ENCODE measurements at regions not wholly inside any gene's neighbourhood (a gene's known extent, or its start where the extent isn't known, plus 50 kb on each side); places are given as distances from the start of the nearest gene placed in this dataset.
A peak's percentile ranks its signal among the peaks of the same experiment; 100 is the strongest.
"Not testable (repeated sequence)": the region's sequence is repeated elsewhere in the genome, so short reads cannot be mapped to it uniquely, and the experiment has no call there.

DNA sequence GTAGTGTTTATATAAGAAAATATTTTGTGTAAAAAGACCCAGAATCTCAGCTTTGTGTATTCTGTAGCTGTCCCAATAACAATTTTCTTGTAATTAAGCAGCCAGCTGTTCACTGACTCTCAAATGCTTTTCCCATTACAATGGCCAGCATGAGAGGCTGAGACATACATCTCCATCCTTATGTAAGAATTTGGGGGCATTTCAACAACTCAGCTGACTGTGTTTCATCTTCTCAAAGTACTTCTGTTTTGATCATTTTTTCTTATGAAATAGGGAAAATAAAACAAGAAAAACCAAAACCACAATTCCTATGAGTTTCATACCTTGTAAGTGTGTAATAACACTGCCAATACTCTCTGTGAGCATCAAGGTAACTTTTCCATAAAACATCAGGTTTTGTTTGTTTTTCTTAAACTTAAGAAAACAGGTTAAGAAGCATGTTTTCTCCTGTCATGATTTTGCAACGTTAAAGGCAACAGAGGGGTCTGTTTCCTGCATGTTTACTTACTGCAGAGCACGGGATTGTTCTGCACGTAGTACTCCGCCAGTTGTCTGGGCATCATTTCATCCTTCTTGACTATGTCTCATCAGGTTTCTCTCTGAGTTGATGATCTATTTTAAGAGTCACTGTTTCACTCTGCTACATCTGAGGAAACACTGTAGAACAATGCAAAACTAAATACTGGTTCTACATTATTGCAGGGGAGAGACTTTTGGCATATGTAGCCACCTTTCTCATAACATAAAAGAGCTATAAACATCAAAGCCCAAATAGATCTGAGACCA, 62.9 kb upstream of the CYRIA start:
- Histone ChIP-seq H3K27me3 (ENCODE audit: control insufficient read depth in 3 of 3, insufficient read depth in 3 of 3, low read length in 3 of 3) (no peaks in the 10 kb centered on the region), H3K4me3 (ENCODE audit: low read length in 3 of 3) (no peak overlapping the region), H3K36me3 (ENCODE audit: control insufficient read depth in 3 of 3, insufficient read depth in 3 of 3, low read length in 3 of 3) (no peaks in the 10 kb centered on the region), H3K4me1 (ENCODE audit: control insufficient read depth in 3 of 3, insufficient read depth in 3 of 3, low read length in 3 of 3) (peaks cover 3 to 6% (median 4%) of the 10 kb centered on the region in 3 donors), H3K27ac (ENCODE audit: low read depth, low read length) (no peak overlapping the region), H3K9ac (ENCODE audit: low read depth in 1 of 3, low read length in 3 of 3) (peak overlapping the region in 2 of 3 donors; percentile 8 to 10), H3K9me3 (ENCODE audit: control insufficient read depth in 3 of 3, low read length in 3 of 3) (no peaks in the 10 kb centered on the region)

DNA sequence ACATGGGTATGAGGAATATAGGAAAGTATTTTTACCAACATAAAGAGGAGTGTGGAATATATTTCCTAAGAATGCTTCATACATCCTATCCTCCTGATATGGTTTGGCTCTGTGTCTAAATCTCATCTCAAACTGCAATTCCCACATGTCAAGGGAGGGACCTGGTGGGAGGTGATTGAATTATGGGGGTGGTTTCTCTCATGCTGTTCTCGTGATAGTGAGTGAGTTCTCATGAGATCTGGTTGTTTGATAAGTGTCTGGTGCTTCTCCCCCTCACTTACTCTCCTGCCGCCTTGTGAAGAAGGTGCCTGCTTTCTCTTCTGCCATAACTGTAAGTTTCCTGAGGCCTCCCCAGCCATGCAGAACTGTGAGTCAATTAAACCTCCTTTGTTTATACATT, 62.2 kb upstream of the CYRIA start:
- H3K36me3 ChIP-seq (ENCODE audit: control insufficient read depth in 3 of 3, insufficient read depth in 3 of 3, low read length in 3 of 3); H3K27ac ChIP-seq (ENCODE audit: low read depth, low read length); H3K9ac ChIP-seq (ENCODE audit: low read depth in 1 of 3, low read length in 3 of 3); H3K27me3 ChIP-seq (ENCODE audit: control insufficient read depth in 3 of 3, insufficient read depth in 3 of 3, low read length in 3 of 3); H3K4me3 ChIP-seq (ENCODE audit: low read length in 3 of 3); H3K4me1 ChIP-seq (ENCODE audit: control insufficient read depth in 3 of 3, insufficient read depth in 3 of 3, low read length in 3 of 3); H3K9me3 ChIP-seq (ENCODE audit: control insufficient read depth in 3 of 3, low read length in 3 of 3): not testable (repeated sequence)

DNA sequence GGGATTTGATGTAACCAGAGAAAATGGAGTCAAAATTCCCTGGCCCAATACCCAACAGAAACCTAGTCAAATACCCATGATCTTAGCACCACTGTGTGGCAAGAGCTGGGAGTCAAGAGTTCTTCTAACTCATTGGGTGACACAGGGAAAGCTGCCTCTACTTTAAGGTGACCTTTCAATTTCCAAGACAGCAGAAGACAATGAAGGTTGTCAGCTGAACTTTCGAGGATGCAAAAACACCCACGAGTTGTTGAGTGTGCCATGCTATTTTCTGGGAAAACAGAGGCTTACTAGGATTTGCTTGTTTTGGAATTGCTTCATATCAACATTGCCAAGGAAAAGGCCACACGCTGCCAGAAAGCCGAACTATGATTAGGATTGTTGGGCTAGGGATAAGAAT, 61.6 kb upstream of the CYRIA start:
- H3K36me3 ChIP-seq (ENCODE audit: control insufficient read depth in 3 of 3, insufficient read depth in 3 of 3, low read length in 3 of 3), result no peaks in the 10 kb centered on the region

DNA sequence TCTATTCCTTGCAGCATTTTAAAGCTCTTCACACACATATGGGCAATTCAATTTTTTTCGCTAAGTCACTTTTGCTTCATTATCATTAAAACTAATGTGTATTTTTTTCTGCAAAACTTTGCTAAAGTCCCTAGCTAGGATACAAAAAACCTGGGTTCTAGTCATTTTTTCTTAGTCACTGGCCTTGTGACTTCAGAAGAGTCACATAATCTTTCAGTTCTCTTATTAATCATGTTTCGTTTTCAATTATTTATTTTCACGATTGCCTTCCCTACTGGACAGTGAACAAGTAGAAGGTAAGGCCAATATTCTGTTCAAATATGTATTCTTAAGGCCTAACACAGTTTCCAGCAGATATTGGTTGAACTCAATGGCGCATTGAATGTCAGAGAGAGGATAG, 60.9 kb upstream of the CYRIA start:
- no peak overlapping the region for H3K27ac ChIP-seq (ENCODE audit: low read depth, low read length)
- H3K36me3 ChIP-seq (ENCODE audit: control insufficient read depth in 3 of 3, insufficient read depth in 3 of 3, low read length in 3 of 3), result no peaks in the 10 kb centered on the region
- H3K4me3 ChIP-seq (ENCODE audit: low read length in 3 of 3), result no peak overlapping the region
- H3K4me1 ChIP-seq (ENCODE audit: control insufficient read depth in 3 of 3, insufficient read depth in 3 of 3, low read length in 3 of 3), result peaks cover 3 to 6% (median 4%) of the 10 kb centered on the region in 3 donors
- no peak overlapping the region for H3K9ac ChIP-seq (ENCODE audit: low read depth in 1 of 3, low read length in 3 of 3)
- no peaks in the 10 kb centered on the region for H3K27me3 ChIP-seq (ENCODE audit: control insufficient read depth in 3 of 3, insufficient read depth in 3 of 3, low read length in 3 of 3)
- H3K9me3 ChIP-seq (ENCODE audit: control insufficient read depth in 3 of 3, low read length in 3 of 3), result no peaks in the 10 kb centered on the region

More for the DNA sequence above, 61.6 kb upstream of the CYRIA start:
- Histone ChIP-seq H3K27ac (ENCODE audit: low read depth, low read length) (no peak overlapping the region), H3K4me3 (ENCODE audit: low read length in 3 of 3) (no peak overlapping the region), H3K9me3 (ENCODE audit: control insufficient read depth in 3 of 3, low read length in 3 of 3) (no peaks in the 10 kb centered on the region), H3K27me3 (ENCODE audit: control insufficient read depth in 3 of 3, insufficient read depth in 3 of 3, low read length in 3 of 3) (no peaks in the 10 kb centered on the region), H3K4me1 (ENCODE audit: control insufficient read depth in 3 of 3, insufficient read depth in 3 of 3, low read length in 3 of 3) (peaks cover 3 to 6% (median 4%) of the 10 kb centered on the region in 3 donors), H3K9ac (ENCODE audit: low read depth in 1 of 3, low read length in 3 of 3) (no peak overlapping the region)

DNA sequence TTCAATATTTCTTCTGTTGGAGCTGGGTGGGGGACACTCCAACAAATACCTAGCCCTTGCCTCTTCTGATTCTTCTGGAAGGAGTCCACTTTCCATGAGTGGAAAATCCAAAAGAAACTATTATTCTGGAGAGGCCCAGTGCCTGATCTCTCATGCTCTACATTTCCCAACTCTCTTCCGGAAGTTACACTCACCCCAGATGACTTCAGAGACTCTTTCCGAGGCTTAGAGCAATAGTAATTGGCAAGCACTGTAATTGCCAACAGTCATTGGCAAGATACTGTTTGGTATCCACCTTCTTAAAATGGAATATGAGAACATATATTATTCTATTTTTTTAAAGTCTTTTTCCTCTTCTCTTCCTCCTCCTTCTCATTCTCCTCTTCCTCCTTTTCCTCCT, 60.5 kb upstream of the CYRIA start:
- Histone ChIP-seq H3K9ac (ENCODE audit: low read depth in 1 of 3, low read length in 3 of 3) (no peak overlapping the region), H3K27ac (ENCODE audit: low read depth, low read length) (no peak overlapping the region), H3K4me1 (ENCODE audit: control insufficient read depth in 3 of 3, insufficient read depth in 3 of 3, low read length in 3 of 3) (peaks cover 3 to 6% (median 4%) of the 10 kb centered on the region in 3 donors), H3K27me3 (ENCODE audit: control insufficient read depth in 3 of 3, insufficient read depth in 3 of 3, low read length in 3 of 3) (peaks cover 0 to 2% (median 0%) of the 10 kb centered on the region in 3 donors), H3K9me3 (ENCODE audit: control insufficient read depth in 3 of 3, low read length in 3 of 3) (no peaks in the 10 kb centered on the region), H3K4me3 (ENCODE audit: low read length in 3 of 3) (no peak overlapping the region), H3K36me3 (ENCODE audit: control insufficient read depth in 3 of 3, insufficient read depth in 3 of 3, low read length in 3 of 3) (no peaks in the 10 kb centered on the region)

DNA sequence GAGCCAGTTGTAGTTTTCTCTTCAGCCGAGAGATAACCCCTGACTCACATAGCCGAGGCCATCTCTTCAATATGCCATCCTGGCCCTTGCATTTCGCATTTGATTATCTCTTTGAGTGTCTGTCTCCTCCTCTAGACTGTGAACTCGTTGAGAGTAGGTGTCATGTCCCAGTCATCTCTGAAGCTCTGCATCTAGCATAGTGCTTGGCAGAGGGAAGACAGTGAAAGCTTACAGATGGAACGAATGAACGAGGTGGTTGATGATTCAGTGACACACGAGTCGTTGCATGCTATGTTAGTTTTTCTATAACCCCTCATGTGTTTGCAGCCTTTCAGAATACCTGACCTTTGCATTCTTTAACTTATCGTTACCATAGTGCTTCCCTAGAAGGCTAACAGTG, 59.9 kb upstream of the CYRIA start:
- Histone ChIP-seq H3K9me3 (ENCODE audit: control insufficient read depth in 3 of 3, low read length in 3 of 3) (no peaks in the 10 kb centered on the region), H3K4me3 (ENCODE audit: low read length in 3 of 3) (no peak overlapping the region), H3K4me1 (ENCODE audit: control insufficient read depth in 3 of 3, insufficient read depth in 3 of 3, low read length in 3 of 3) (peaks cover 3 to 6% (median 4%) of the 10 kb centered on the region in 3 donors), H3K9ac (ENCODE audit: low read depth in 1 of 3, low read length in 3 of 3) (no peak overlapping the region), H3K27ac (ENCODE audit: low read depth, low read length) (no peak overlapping the region), H3K27me3 (ENCODE audit: control insufficient read depth in 3 of 3, insufficient read depth in 3 of 3, low read length in 3 of 3) (peaks cover 0 to 2% (median 0%) of the 10 kb centered on the region in 3 donors), H3K36me3 (ENCODE audit: control insufficient read depth in 3 of 3, insufficient read depth in 3 of 3, low read length in 3 of 3) (no peaks in the 10 kb centered on the region)

DNA sequence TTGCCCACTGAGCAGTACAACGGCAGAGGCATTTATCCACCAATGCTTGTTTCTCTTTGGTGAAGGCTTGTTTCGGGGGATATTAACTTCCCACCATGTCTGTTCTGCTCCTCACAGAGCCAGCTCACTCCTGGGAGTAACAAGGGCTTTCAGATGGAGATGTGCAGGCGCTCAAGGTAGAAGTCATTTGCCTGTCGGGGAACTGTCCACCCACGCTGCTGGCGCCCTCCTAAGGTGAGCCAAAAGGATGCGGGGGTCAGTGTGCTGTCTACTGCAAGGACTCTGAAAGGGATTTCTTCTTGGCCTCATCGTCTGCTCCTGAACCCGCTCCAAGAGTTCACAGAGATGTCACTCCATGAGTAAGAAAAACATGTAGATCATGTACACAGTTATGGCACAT, 57.0 kb upstream of the CYRIA start:
- Histone ChIP-seq H3K27ac (ENCODE audit: low read depth, low read length) (no peak overlapping the region), H3K4me3 (ENCODE audit: low read length in 3 of 3) (no peak overlapping the region), H3K27me3 (ENCODE audit: control insufficient read depth in 3 of 3, insufficient read depth in 3 of 3, low read length in 3 of 3) (peaks cover 0 to 2% (median 0%) of the 10 kb centered on the region in 3 donors), H3K4me1 (ENCODE audit: control insufficient read depth in 3 of 3, insufficient read depth in 3 of 3, low read length in 3 of 3) (peaks cover 4 to 8% (median 5%) of the 10 kb centered on the region in 3 donors), H3K9ac (ENCODE audit: low read depth in 1 of 3, low read length in 3 of 3) (no peak overlapping the region), H3K36me3 (ENCODE audit: control insufficient read depth in 3 of 3, insufficient read depth in 3 of 3, low read length in 3 of 3) (no peaks in the 10 kb centered on the region), H3K9me3 (ENCODE audit: control insufficient read depth in 3 of 3, low read length in 3 of 3) (no peaks in the 10 kb centered on the region)

DNA sequence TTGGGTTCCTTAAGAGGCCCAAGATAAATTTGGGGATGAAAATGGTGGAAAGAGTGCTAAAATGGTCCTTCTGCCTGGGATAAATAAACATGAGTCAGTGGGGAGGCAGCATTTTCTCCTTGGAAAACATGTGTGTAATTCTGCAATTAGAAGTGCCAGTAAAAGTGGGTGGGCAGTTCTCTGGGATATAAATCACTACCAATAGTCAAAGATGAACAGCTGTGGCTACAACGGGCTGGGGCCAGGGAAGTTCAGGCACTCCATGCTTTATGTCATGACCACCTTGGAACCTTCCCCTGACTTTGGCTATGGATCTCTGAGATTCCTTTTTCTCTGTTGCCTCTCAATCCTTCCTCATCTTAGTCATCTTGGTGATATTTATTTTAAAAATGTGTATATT, 56.5 kb upstream of the CYRIA start:
- Histone ChIP-seq H3K9me3 (ENCODE audit: control insufficient read depth in 3 of 3, low read length in 3 of 3) (no peaks in the 10 kb centered on the region), H3K4me3 (ENCODE audit: low read length in 3 of 3) (no peak overlapping the region), H3K9ac (ENCODE audit: low read depth in 1 of 3, low read length in 3 of 3) (no peak overlapping the region), H3K4me1 (ENCODE audit: control insufficient read depth in 3 of 3, insufficient read depth in 3 of 3, low read length in 3 of 3) (peaks cover 5 to 8% (median 5%) of the 10 kb centered on the region in 3 donors), H3K36me3 (ENCODE audit: control insufficient read depth in 3 of 3, insufficient read depth in 3 of 3, low read length in 3 of 3) (no peaks in the 10 kb centered on the region), H3K27me3 (ENCODE audit: control insufficient read depth in 3 of 3, insufficient read depth in 3 of 3, low read length in 3 of 3) (peaks cover 0 to 2% (median 0%) of the 10 kb centered on the region in 3 donors), H3K27ac (ENCODE audit: low read depth, low read length) (no peak overlapping the region)

DNA sequence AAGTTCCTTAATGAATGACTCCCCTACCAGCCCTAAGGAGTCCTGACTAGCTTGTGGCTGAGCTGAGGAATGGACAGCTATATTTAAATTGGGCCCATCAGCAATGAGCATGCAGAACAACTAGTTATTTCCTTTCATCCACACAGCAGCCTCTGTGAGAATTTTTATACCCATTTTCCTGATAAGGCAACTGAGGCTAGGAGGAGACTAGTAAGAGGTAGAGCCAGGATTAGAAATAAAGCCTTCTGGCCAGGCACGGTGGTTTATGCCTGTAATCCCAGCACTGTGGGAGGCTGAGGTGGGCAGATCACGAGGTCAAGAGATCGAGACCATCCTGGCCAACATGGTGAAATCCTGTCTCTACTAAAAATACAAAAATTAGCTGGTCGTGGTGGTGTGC, 55.9 kb upstream of the CYRIA start:
- H3K27me3 ChIP-seq (ENCODE audit: control insufficient read depth in 3 of 3, insufficient read depth in 3 of 3, low read length in 3 of 3); H3K4me3 ChIP-seq (ENCODE audit: low read length in 3 of 3); H3K9ac ChIP-seq (ENCODE audit: low read depth in 1 of 3, low read length in 3 of 3); H3K4me1 ChIP-seq (ENCODE audit: control insufficient read depth in 3 of 3, insufficient read depth in 3 of 3, low read length in 3 of 3); H3K36me3 ChIP-seq (ENCODE audit: control insufficient read depth in 3 of 3, insufficient read depth in 3 of 3, low read length in 3 of 3); H3K9me3 ChIP-seq (ENCODE audit: control insufficient read depth in 3 of 3, low read length in 3 of 3); H3K27ac ChIP-seq (ENCODE audit: low read depth, low read length): not testable (repeated sequence)

DNA sequence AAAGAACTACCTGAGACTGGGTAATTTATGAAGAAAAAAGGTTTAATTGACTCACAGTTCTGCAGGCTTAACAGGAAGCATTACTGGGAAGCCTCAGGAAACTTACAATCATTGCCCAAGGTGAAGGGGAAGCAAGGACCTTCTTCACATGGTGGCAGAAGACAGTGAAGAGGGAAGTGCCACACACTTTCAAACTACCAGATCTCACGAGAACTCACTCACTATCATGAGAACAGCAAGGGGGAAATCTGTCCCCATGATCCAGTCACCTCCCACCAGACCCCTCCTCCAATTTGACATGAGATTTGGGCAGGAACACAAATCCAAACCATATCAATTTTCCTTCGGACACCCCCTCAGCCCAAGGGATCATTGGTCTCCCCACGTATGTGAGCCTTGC, 55.1 kb upstream of the CYRIA start:
- H3K36me3 ChIP-seq (ENCODE audit: control insufficient read depth in 3 of 3, insufficient read depth in 3 of 3, low read length in 3 of 3); H3K27ac ChIP-seq (ENCODE audit: low read depth, low read length); H3K4me3 ChIP-seq (ENCODE audit: low read length in 3 of 3); H3K9me3 ChIP-seq (ENCODE audit: control insufficient read depth in 3 of 3, low read length in 3 of 3); H3K9ac ChIP-seq (ENCODE audit: low read depth in 1 of 3, low read length in 3 of 3); H3K27me3 ChIP-seq (ENCODE audit: control insufficient read depth in 3 of 3, insufficient read depth in 3 of 3, low read length in 3 of 3): not testable (repeated sequence)
- H3K4me1 ChIP-seq (ENCODE audit: control insufficient read depth in 3 of 3, insufficient read depth in 3 of 3, low read length in 3 of 3), result peaks cover 5 to 15% (median 6%) of the 10 kb centered on the region in 3 donors

Measured in skeletal muscle tissue (tissue), 3 donors.